Mesenchymal stem cell (in vitro differentiated cells and primary cell): ENCODE measurements at regions not wholly inside any gene's neighbourhood (a gene's known extent, or its start where the extent isn't known, plus 50 kb on each side); places are given as distances from the start of the nearest gene placed in this dataset.

Experiments
- DNase-seq: peaks from one replicate; pipeline ENCODE4 v3.0.0-alpha.2; 2013
- H2AFZ ChIP-seq: one replicate; pipeline ENCODE4 v1.6.1; 2013; ENCODE audit warnings: low read depth, mild to moderate bottlenecking, control low read depth, inconsistent platforms, low read length, moderate library complexity
- H2AK5ac ChIP-seq: 2 replicates; pipeline ENCODE4 v1.6.1; 2013; ENCODE audit warnings: low read length, moderate library complexity, mild to moderate bottlenecking, inconsistent platforms; ENCODE audit not compliant: severe bottlenecking
- H2BK120ac ChIP-seq: one replicate; pipeline ENCODE4 v1.6.1; 2013; ENCODE audit warnings: low read depth, mild to moderate bottlenecking, inconsistent platforms, low read length, moderate library complexity
- H2BK12ac ChIP-seq, 2 experiments: one replicate each; pipeline ENCODE4 v1.6.1; 2013; ENCODE audit warnings: inconsistent platforms in 2 of 2, low read length in 2 of 2, mild to moderate bottlenecking in 2 of 2, moderate library complexity in 2 of 2, control low read depth in 1 of 2
- H2BK15ac ChIP-seq: one replicate; pipeline ENCODE4 v1.6.1; 2013; ENCODE audit warnings: mild to moderate bottlenecking, low read depth, inconsistent platforms; ENCODE audit not compliant: poor library complexity, severe bottlenecking
- H2BK5ac ChIP-seq: 2 replicates; pipeline ENCODE4 v1.6.1; 2013; ENCODE audit warnings: low read depth, mild to moderate bottlenecking, low read length, control low read depth, inconsistent platforms; ENCODE audit not compliant: poor library complexity, severe bottlenecking
- H3K14ac ChIP-seq, 2 experiments: one replicate each; pipeline ENCODE4 v1.6.1; 2013; ENCODE audit warnings: inconsistent platforms in 2 of 2, low read length in 2 of 2, control low read depth in 1 of 2, mild to moderate bottlenecking in 1 of 2, moderate library complexity in 1 of 2
- H3K18ac ChIP-seq, 2 experiments: one replicate each; pipeline ENCODE4 v1.6.1; 2013; ENCODE audit warnings: inconsistent platforms in 2 of 2, low read length in 2 of 2, control low read depth in 1 of 2, low read depth in 1 of 2, mild to moderate bottlenecking in 1 of 2
- H3K23ac ChIP-seq, 2 experiments: one replicate each; pipeline ENCODE4 v1.6.1; 2013; ENCODE audit warnings: inconsistent platforms in 2 of 2, low read length in 2 of 2, mild to moderate bottlenecking in 2 of 2, moderate library complexity in 2 of 2, control low read depth in 1 of 2
- H3K27ac ChIP-seq: 2 replicates; pipeline ENCODE4 v1.5.1; 2013; ENCODE audit warnings: mild to moderate bottlenecking, moderate library complexity, low read length, control low read depth, inconsistent platforms; ENCODE audit not compliant: poor library complexity, severe bottlenecking
- H3K27me3 ChIP-seq, 2 experiments: 2 replicates each; pipeline versions ENCODE4 v1.6.1 to v1.7.0; 2013; ENCODE audit warnings: low read length in 2 of 2, mild to moderate bottlenecking in 2 of 2, moderate library complexity in 2 of 2, control low read depth in 1 of 2, inconsistent platforms in 1 of 2; ENCODE audit not compliant: control insufficient read depth in 1 of 2, insufficient read depth in 1 of 2
- H3K36me3 ChIP-seq, 2 experiments: 2 replicates each; pipeline versions ENCODE4 v1.6.1 to v1.7.0; 2013; ENCODE audit warnings: low read length in 2 of 2, control low read depth in 1 of 2, inconsistent platforms in 1 of 2, low read depth in 1 of 2, mild to moderate bottlenecking in 1 of 2; ENCODE audit not compliant: insufficient read depth in 2 of 2, control insufficient read depth in 1 of 2
- H3K4ac ChIP-seq, 2 experiments: one replicate each; pipeline ENCODE4 v1.6.1; 2013; ENCODE audit warnings: inconsistent platforms in 2 of 2, low read length in 2 of 2, mild to moderate bottlenecking in 2 of 2, moderate library complexity in 2 of 2, control low read depth in 1 of 2, low read depth in 1 of 2
- H3K4me1 ChIP-seq: 2 replicates; pipeline ENCODE4 v1.6.1; 2013; ENCODE audit warnings: low read depth, low read length, control low read depth; ENCODE audit not compliant: control insufficient read depth, insufficient read depth
- H3K4me2 ChIP-seq: 2 replicates; pipeline ENCODE4 v1.6.1; 2013; ENCODE audit warnings: low read length, mild to moderate bottlenecking, inconsistent platforms; ENCODE audit not compliant: poor library complexity, severe bottlenecking
- H3K4me3 ChIP-seq, 2 experiments: 2 replicates each; pipeline versions ENCODE4 v1.5.1 to v1.7.0; 2013; ENCODE audit warnings: low read length in 2 of 2, mild to moderate bottlenecking in 2 of 2, control low read depth in 1 of 2, low read depth in 1 of 2; ENCODE audit not compliant: insufficient read depth in 1 of 2
- H3K79me1 ChIP-seq: replicated peaks from 2 replicates; pipeline ENCODE4 v1.6.1; 2013; ENCODE audit warnings: mild to moderate bottlenecking, control low read depth, low read length, inconsistent platforms; ENCODE audit not compliant: poor library complexity, severe bottlenecking
- H3K9ac ChIP-seq: 2 replicates; pipeline ENCODE4 v1.7.0; 2013; ENCODE audit warnings: mild to moderate bottlenecking, low read length, moderate library complexity
- H3K9me3 ChIP-seq: 2 replicates; pipeline ENCODE4 v1.7.0; 2013; ENCODE audit warnings: mild to moderate bottlenecking, low read length; ENCODE audit not compliant: control insufficient read depth
- H4K8ac ChIP-seq: one replicate; pipeline ENCODE4 v1.6.1; 2013; ENCODE audit warnings: inconsistent platforms, mild to moderate bottlenecking, low read length, moderate library complexity
- H4K91ac ChIP-seq: one replicate; pipeline ENCODE4 v1.6.1; 2013; ENCODE audit warnings: mild to moderate bottlenecking, low read length, inconsistent platforms
- WGBS: methylation state at CpG from one replicate; pipeline ENCODE4 v1.1.7; 2013; ENCODE audit warnings: mixed read lengths; 5-methylcytosine and 5-hydroxymethylcytosine counted together

GRCh38 chr21:35724156-35724555 lies 336.2 kb downstream of the SETD4 start:
- Histone ChIP-seq H3K18ac (no peak overlapping the region), H2AK5ac (no peak overlapping the region), H3K4ac (no peak overlapping the region), H3K4me3 (no peak overlapping the region), H3K79me1 (no peaks in the 10 kb centered on the region), H3K4me1 (no peaks in the 10 kb centered on the region), H3K27ac (no peak overlapping the region), H3K9me3 (peaks cover 3% of the 10 kb centered on the region), H3K23ac (no peak overlapping the region), H3K36me3 (no peaks in the 10 kb centered on the region), H2BK5ac (no peak overlapping the region), H3K9ac (no peak overlapping the region), H2AFZ (no peak overlapping the region), H2BK15ac (no peak overlapping the region), H4K8ac (no peak overlapping the region), H3K27me3 (peaks cover 0 to 9% of the 10 kb centered on the region in 2 experiments), H3K4me2 (no peak overlapping the region), H2BK120ac (no peak overlapping the region), H4K91ac (no peak overlapping the region), H3K14ac (no peak overlapping the region), H2BK12ac (no peak overlapping the region)
- DNase-seq = no peak
- WGBS = 82% methylated on average over 4 of the region's 4 CpGs

GRCh38 chr21:35721701-35722100 lies 338.6 kb downstream of the SETD4 start:
- Histone ChIP-seq H2BK120ac (no peak overlapping the region), H2BK12ac (peak overlapping the region in 1 of 2 experiments; percentile 13), H2BK15ac (no peak overlapping the region), H4K91ac (no peak overlapping the region), H3K23ac (no peak overlapping the region), H3K18ac (no peak overlapping the region), H3K27me3 (peaks cover 0 to 9% of the 10 kb centered on the region in 2 experiments), H3K9me3 (peaks cover 3% of the 10 kb centered on the region), H3K27ac (no peak overlapping the region), H3K9ac (no peak overlapping the region), H3K4me1 (no peaks in the 10 kb centered on the region), H3K14ac (peak overlapping the region in 1 of 2 experiments; percentile 62), H3K36me3 (no peaks in the 10 kb centered on the region), H3K4me3 (no peak overlapping the region), H2AFZ (no peak overlapping the region), H3K79me1 (no peaks in the 10 kb centered on the region), H3K4ac (no peak overlapping the region), H2AK5ac (no peak overlapping the region), H3K4me2 (no peak overlapping the region), H2BK5ac (no peak overlapping the region), H4K8ac (no peak overlapping the region)
- DNase-seq = no peak
- WGBS = 66% methylated on average over 4 of the region's 4 CpGs

- Histone ChIP-seq H4K8ac (no peak overlapping the region), H4K91ac (no peak overlapping the region), H2AK5ac (no peak overlapping the region), H3K14ac (no peak overlapping the region), H2BK120ac (no peak overlapping the region), H3K36me3 (no peaks in the 10 kb centered on the region), H3K9me3 (peaks cover 3% of the 10 kb centered on the region), H2BK12ac (no peak overlapping the region), H2BK5ac (no peak overlapping the region), H3K4me2 (no peak overlapping the region), H3K4me3 (no peak overlapping the region), H3K27me3 (peaks cover 0 to 22% of the 10 kb centered on the region in 2 experiments), H3K9ac (no peak overlapping the region), H2BK15ac (no peak overlapping the region), H3K18ac (no peak overlapping the region), H3K23ac (no peak overlapping the region), H2AFZ (no peak overlapping the region), H3K27ac (no peak overlapping the region), H3K4me1 (no peaks in the 10 kb centered on the region), H3K4ac (no peak overlapping the region), H3K79me1 (no peaks in the 10 kb centered on the region)
- WGBS = 91% methylated on average over 6 of the region's 6 CpGs
- no peak for DNase-seq
These were observed 340.1 kb downstream of the SETD4 start for GRCh38 chr21:35720208-35720731.

- H3K36me3 ChIP-seq = no peaks in the 10 kb centered on the region
- H3K9ac ChIP-seq = no peak overlapping the region
- H3K4me2 ChIP-seq = no peak overlapping the region
- WGBS = no CpG with 5 or more reads among the region's 1 CpG
- no peak overlapping the region for H3K23ac ChIP-seq
- H3K4ac ChIP-seq = no peak overlapping the region
- H3K14ac ChIP-seq = no peak overlapping the region
- H3K9me3 ChIP-seq = peaks cover 3% of the 10 kb centered on the region
- H3K27ac ChIP-seq = no peak overlapping the region
- no peak for DNase-seq
- H2BK120ac ChIP-seq = no peak overlapping the region
- H2BK12ac ChIP-seq = no peak overlapping the region
- no peak overlapping the region for H3K18ac ChIP-seq
- H4K91ac ChIP-seq = no peak overlapping the region
- no peak overlapping the region for H4K8ac ChIP-seq
- H2AFZ ChIP-seq = no peak overlapping the region
- H2BK5ac ChIP-seq = no peak overlapping the region
- H3K4me1 ChIP-seq = no peaks in the 10 kb centered on the region
- no peak overlapping the region for H2AK5ac ChIP-seq
- H3K79me1 ChIP-seq = no peaks in the 10 kb centered on the region
- H3K4me3 ChIP-seq = no peak overlapping the region
- H2BK15ac ChIP-seq = no peak overlapping the region
- peaks cover 0 to 29% of the 10 kb centered on the region in 2 experiments for H3K27me3 ChIP-seq
These were observed 341.2 kb downstream of the SETD4 start for GRCh38 chr21:35719080-35719479.
